GM19372 (cell line): ENCODE measurements at regions not wholly inside any gene's neighbourhood (a gene's known extent, or its start where the extent isn't known, plus 50 kb on each side); places are given as distances from the start of the nearest gene placed in this dataset.
"Not testable (repeated sequence)": the region's sequence is repeated elsewhere in the genome, so short reads cannot be mapped to it uniquely, and the experiment has no call there.

Source experiments
- ATAC-seq: cut with Tn5 transposase; IDR thresholded peaks from one replicate; pipeline ENCODE4 v1.9.1; 2021; ENCODE audit warnings: mild to moderate bottlenecking, low read depth, moderate library complexity; ENCODE audit not compliant: unreplicated experiment

DNA sequence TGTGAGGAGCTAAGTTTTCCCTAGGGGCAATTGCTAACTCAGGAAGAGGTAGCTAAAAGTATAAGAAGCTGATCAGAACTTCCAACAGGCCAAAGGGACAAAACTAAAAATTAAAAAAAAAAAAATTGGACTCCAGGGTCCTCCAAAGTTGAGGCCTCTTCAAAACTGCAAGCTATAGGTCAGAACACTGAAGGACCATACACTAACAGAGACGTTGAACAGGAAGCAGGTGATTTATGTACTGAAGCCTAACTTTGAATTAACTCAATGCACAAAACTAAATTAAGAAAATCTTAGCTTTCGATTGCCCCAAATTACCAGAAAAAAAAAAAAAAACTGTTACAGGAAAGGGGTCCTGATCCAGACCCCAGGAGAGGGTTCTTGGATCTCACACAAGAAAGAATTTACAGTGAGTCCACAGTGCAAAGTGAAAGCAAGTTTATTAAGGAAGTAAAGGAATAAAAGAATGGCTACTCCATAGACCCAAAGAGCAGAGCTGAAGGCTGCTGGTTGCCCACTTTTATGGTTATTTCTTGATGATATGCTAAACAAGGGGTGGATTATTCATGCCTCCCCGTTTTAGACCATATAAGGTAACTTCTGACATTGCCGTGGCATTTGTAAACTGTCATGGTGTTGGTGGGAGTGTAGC, 442.8 kb upstream of the NECTIN3 start:
- no peak for ATAC-seq

- ATAC-seq: no peak
These were observed 441.7 kb upstream of the NECTIN3 start for GRCh38 chr3:110629917-110630316.

DNA sequence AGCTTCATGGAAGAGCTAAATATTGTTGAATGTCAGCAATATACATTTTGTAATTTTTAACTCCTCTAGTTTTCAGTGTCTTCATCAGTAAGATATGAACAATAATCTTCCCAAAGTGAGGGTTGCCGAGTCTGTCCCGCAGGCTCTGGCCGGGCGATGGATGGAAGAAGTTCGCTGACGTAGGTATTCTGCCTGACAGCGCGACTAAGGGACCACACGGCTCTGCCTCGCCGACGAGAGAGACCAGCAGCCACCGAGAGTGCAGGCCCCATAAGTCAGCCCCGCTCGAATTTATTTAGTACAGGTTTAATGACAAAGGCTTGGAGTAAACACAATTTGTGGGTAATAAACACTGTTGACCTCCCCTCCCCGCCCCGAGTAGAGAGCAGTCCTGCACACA, 427.4 kb upstream of the NECTIN3 start:
- ATAC-seq: no peak

- no peak for ATAC-seq
These were observed 425.6 kb upstream of the NECTIN3 start for GRCh38 chr3:110646055-110646454.

DNA sequence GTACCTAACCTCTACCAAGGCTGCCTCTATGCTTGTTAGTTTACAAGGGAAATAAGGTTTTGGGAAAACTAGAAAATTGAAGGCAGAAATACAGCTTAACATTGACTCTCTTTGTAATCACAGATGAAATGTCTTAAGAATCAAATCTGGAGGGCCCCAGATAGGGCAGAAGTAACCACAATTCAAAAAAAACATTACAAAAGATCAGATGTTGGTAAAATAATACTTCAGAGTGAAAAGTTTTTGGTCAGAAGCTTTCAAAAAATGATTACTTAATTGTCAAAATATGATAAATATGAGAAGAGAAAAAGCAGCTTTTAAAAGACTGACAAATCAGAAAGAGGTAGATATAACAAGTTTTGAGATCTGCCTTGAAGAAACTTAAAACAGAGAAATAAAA, 425.1 kb upstream of the NECTIN3 start:
- no peak for ATAC-seq

DNA sequence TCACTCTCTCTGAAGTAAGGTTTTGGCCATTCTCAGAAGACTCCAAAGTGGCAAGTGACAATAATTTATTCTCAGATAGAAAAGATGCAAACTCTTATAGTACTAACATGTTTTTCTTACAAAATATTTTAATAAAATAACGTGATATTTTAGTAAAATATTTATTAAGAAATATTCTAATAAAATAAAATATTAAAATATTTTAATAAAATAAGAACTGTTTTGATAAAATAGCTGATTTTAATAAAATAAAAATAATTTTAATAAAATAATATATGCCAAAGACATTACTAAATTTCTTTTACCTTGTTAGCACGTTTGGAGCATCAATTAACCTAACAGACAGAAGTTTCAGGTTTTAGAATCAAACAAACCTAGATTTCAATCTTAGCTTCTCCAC, 424.0 kb upstream of the NECTIN3 start:
- ATAC-seq: no peak

- ATAC-seq: no peak
These were observed 420.9 kb upstream of the NECTIN3 start for GRCh38 chr3:110650741-110651140.

DNA sequence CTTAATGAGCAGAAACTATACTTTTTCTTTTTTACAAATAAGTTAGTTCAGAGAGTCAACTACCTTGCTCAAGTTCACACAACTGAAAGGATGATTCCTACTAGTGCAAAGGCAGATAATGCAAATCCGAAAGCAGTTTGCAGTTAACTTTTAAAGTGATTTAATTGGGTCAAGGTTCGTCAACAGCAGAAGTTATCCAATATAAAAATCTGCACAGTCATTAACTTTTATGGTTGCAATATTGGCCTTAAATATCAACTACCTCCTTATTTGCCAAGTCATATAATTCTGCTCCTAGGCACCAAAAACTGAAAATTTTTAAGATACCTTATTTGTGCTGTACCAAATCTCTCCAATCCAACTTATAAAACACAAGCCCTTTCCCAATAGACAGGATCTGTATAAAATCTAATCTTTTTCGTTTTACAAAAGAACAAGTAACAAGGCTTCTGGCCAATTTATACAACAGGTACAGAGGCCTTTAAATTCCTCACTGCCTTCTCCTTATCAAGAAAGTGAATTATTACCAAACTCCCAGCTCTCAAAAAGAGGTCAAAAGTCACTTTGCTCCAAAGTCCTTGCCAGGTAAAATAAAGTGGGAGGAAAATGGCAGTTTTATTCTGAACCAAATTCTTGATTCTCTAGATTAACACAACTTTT, 416.6 kb upstream of the NECTIN3 start:
- no peak for ATAC-seq

DNA sequence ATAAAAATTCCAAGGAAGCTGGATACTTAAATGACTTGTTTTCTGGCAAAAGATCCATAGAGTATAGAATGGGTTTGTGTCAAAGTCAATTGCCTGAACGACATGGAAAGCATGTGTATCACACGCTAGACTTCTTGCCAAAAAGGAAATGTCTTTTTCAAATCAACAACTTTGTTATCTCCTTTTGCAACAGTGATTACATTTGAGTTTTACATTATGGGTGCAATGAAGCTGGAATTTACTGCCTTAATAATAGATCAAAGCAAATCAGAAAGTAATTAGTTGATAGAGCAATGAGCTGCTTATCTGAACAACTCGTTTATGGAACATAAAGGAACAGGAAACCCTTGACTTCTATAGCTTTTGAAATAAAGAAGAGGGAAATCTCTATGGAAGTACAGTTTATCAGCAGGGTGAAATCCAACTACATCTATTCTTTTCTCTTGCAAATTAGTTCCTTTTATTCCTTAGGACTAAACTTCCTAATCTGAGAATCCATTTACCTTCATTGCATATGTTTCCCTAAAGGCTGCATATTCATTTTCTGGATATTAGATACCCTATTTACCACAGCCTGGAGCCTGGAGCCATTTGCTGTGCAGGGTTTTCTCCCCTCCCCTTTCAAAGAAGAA, 415.1 kb upstream of the NECTIN3 start:
- no peak for ATAC-seq

- ATAC-seq: no peak
These were observed 407.5 kb upstream of the NECTIN3 start for GRCh38 chr3:110664148-110664547.

DNA sequence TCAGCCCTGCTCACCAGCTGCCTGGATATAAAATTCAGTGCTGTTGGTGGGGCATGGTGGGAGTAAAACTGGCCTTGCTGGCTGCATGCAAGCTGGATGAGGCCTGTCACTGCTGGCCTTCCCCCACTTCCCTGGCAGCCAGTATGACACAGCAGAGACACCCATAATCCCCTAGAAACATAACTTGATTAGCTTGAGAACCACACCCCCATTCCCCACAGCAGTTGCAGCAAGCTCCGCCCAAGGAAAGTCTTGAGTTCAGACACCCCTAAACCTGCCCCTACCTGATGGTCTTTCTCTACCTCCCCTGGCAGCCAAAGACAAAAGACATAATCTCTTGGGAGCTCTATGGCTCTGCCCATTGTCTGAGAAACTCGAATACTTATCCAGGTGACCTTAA, 405.1 kb upstream of the NECTIN3 start:
- ATAC-seq: no peak

- no peak for ATAC-seq
These were observed 404.4 kb upstream of the NECTIN3 start for GRCh38 chr3:110667216-110667615.

- no peak for ATAC-seq
These were observed 401.2 kb upstream of the NECTIN3 start for GRCh38 chr3:110670407-110670806.

DNA sequence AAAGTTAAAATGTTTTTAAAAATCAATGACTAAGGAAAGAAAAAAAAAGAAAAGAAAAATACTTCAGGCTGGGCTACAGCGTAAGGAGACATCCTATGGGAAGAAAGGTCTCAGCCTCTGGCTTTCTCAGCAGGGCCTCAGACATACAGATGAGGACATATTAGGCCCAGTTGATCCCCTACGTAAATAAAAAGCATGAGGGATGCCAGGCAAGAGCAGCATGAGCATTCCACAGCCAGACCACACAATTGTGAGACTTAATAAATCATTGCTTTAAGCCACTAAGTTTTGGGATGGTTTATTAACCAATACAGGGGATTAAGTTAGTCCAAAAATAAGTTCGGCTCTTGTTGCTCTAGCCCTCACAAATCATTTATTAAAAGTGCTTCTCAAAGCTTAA, 394.1 kb upstream of the NECTIN3 start:
- ATAC-seq: no peak

DNA sequence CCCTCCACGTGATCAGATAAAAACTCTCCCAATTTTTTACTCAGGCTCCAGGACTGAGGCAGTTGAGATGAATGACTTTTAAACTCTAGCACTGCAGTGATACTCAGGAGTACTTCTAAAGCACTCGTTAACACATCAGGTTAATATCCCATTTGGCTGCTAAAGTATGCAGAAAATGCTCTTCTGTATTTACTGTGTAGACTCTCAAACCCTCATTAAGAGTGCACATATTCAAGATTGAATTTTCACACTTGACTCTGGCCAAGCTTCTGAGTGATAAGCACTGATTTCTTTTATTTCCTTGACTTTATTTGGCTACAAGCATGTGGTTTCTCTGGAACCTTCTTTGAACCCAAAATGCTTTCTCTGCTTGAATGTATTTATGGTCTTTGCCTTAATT, 392.3 kb upstream of the NECTIN3 start:
- ATAC-seq: no peak

DNA sequence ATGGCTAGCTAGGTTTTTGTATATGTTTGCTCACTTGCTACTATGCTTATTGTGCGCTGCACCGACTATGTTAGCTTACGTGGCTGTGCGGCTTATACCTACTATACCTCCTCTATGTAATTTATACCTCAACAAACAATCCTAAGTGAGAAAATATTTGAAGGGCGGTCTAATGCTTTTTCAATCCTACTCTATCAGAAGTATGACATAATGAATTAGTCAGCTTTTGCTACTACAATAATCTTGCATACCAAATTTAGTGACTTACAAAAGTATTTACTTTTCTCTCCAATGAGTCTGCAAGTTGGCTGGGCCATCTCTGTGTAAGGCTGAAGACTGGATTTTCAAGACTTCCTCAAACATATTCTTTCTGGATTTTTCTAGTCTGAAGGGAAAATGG, 391.2 kb upstream of the NECTIN3 start:
- no peak for ATAC-seq

DNA sequence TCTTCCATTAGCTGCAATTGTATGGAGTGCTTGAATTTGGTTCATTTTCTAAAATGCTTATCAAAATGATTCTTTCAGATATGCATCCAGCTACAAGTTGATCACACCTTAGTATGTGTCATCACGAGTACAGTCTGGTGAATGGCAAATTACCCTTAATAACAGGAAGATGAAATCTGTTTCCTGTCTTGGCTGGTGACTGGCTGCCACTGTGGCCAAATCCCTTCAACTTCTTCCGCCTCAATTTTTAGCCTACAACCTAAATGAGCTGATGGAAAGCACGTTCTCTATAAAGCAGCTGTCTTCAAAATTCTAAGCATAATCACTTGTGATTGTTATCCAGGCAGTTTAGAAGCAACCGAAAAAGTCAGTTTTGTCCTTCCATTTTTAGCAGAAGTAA, 387.1 kb upstream of the NECTIN3 start:
- ATAC-seq: no peak

DNA sequence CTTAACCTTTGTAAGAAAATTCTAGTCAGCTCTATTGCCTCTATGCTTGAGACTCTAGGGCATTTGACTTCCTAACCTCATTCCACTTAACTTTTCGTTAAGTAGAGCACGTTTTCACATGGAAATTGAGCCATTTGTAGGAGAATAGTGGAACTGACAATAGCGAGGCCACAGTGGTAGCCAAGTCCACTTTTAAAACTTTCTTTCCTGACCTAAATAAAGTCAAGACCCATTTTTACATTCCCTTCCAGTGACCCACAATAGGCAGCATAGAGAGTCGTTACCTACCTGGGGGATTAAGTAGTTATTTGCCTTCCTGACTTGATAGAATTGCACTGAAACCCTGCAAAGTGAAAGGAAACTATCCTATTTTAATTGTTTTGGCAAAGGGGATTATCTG, 386.0 kb upstream of the NECTIN3 start:
- no peak for ATAC-seq

GRCh38 chr3:110686701-110687100, 384.9 kb upstream of the NECTIN3 start:
- no peak for ATAC-seq

- ATAC-seq: no peak
These were observed 384.5 kb upstream of the NECTIN3 start for GRCh38 chr3:110687138-110687537.

DNA sequence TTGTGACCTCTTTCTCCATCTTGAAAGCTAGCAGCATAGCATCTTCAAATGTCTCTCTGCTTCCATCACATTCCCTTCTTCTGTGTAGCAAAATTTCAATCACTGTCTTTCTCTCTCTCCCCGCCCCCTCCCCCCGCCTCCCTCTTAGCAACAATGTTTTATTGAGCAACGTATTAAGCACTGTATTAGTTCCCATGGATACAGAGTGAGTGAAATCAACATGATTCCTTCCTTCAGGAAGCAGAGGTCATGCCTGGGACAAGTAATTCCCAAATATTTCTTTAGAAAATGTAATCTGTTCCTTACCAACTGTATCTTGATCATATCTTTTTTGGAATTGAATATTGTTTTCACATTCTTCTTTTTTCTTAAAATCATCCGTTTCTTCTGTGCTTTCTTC, 373.7 kb upstream of the NECTIN3 start:
- no peak for ATAC-seq

DNA sequence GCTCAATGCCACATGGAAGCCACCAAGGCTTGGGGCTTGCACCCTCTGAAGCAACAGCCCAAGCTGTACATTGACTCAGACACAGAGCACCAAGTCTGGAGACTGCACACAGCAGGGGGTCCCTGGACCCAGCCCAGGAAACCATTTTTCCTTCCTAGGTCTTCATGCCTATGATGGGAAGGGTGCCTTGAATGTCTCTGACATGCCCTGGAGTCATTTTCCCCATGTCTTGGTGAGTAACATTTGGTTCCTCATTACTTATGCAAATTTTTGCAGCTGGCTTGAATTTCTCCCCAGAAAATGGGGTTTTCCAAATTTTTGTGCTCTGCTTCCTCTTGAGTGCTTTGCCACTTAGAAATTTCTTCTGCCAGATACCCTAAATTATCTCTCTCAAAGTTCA, 367.3 kb upstream of the NECTIN3 start:
- not testable (repeated sequence) for ATAC-seq
